ENCODE measurements at regions not wholly inside any gene's neighbourhood (a gene's known extent, or its start where the extent isn't known, plus 50 kb on each side); places are given as distances from the start of the nearest gene placed in this dataset.

GRCh38 chr2:150917961-150918713 is 343.5 kb downstream of the RBM43 start:
- no peaks in the 10 kb centered on the region for H3K36me3 Mint-ChIP-seq (ENCODE audit: low read depth)
- no peaks in the 10 kb centered on the region for H3K27me3 Mint-ChIP-seq
- H3K4me3 Mint-ChIP-seq, result no peak overlapping the region
- no peak for TF ChIP-seq CTCF (IDR thresholded peaks at IDR 0.05)
- H3K4me1 Mint-ChIP-seq (ENCODE audit: low read depth), result no peaks in the 10 kb centered on the region
- no peak overlapping the region for H3K27ac Mint-ChIP-seq
- H3K9me3 Mint-ChIP-seq, result no peaks in the 10 kb centered on the region
- ChIA-PET CTCF (no interaction called here), POLR2A (no interaction called here)
- DNase-seq (no peak), ATAC-seq (no peak)
- intact Hi-C loops (cut with micrococcal nuclease), result no loop called here

- intact Hi-C loops (cut with micrococcal nuclease), result no loop called here
- ChIA-PET POLR2A (no interaction called here), CTCF (no interaction called here)
Measured at GRCh38 chr2:150916467-150917396, 344.9 kb downstream of the RBM43 start.

GRCh38 chr2:150911766-150912280 is 349.8 kb downstream of the RBM43 start:
- H3K4me1 Mint-ChIP-seq (ENCODE audit: low read depth), result no peaks in the 10 kb centered on the region
- ChIA-PET CTCF (interaction anchor here (1.0 kb wide), 1 partner anchor 20 kb away, joined by 3 read pairs; no protein-coding TSS in a partner anchor), POLR2A (no interaction called here)
- no peak for TF ChIP-seq CTCF (IDR thresholded peaks at IDR 0.05)
- H3K27me3 Mint-ChIP-seq, result peaks cover 4% of the 10 kb centered on the region
- intact Hi-C loops (cut with micrococcal nuclease), result no loop called here
- no peaks in the 10 kb centered on the region for H3K36me3 Mint-ChIP-seq (ENCODE audit: low read depth)
- H3K27ac Mint-ChIP-seq, result no peak overlapping the region
- no peaks in the 10 kb centered on the region for H3K9me3 Mint-ChIP-seq
- no peak overlapping the region for H3K4me3 Mint-ChIP-seq
- no peak for ATAC-seq
- no peak for DNase-seq

More at GRCh38 chr2:150916467-150917396, 344.9 kb downstream of the RBM43 start:
- no peak for TF ChIP-seq CTCF (IDR thresholded peaks at IDR 0.05)
- Mint-ChIP-seq H3K27ac (no peak overlapping the region), H3K9me3 (no peaks in the 10 kb centered on the region), H3K4me3 (no peak overlapping the region), H3K4me1 (ENCODE audit: low read depth) (no peaks in the 10 kb centered on the region), H3K27me3 (peaks cover 3% of the 10 kb centered on the region), H3K36me3 (ENCODE audit: low read depth) (no peaks in the 10 kb centered on the region)
- DNase-seq, result no peak
- ATAC-seq, result no peak

GRCh38 chr2:150909613-150910012 is 352.1 kb downstream of the RBM43 start:
- ChIA-PET CTCF (interaction anchor here (0.7 kb wide), 1 partner anchor 13 kb away, joined by 3 read pairs; no protein-coding TSS in a partner anchor), POLR2A (interaction anchor here (1.1 kb wide), 1 partner anchor 27 kb away, joined by 3 read pairs; no protein-coding TSS in a partner anchor)
- intact Hi-C loops (cut with micrococcal nuclease), result no loop called here
- H3K9me3 Mint-ChIP-seq, result no peaks in the 10 kb centered on the region
- H3K27me3 Mint-ChIP-seq, result peaks cover 4% of the 10 kb centered on the region
- DNase-seq (no peak), ATAC-seq (no peak)
- TF ChIP-seq CTCF (IDR thresholded peaks at IDR 0.05), result no peak
- no peaks in the 10 kb centered on the region for H3K4me1 Mint-ChIP-seq (ENCODE audit: low read depth)
- no peaks in the 10 kb centered on the region for H3K36me3 Mint-ChIP-seq (ENCODE audit: low read depth)
- H3K4me3 Mint-ChIP-seq, result no peak overlapping the region
- H3K27ac Mint-ChIP-seq, result no peak overlapping the region
